ENCODE measurements at regions not wholly inside any gene's neighbourhood (a gene's known extent, or its start where the extent isn't known, plus 50 kb on each side); places are given as distances from the start of the nearest gene placed in this dataset.
A peak's percentile ranks its signal among the peaks of the same experiment; 100 is the strongest.

- Mint-ChIP-seq H3K27ac (no peak overlapping the region), H3K9me3 (no peaks in the 10 kb centered on the region), H3K36me3 (no peaks in the 10 kb centered on the region), H3K27me3 (ENCODE audit: low read depth) (no peaks in the 10 kb centered on the region), H3K4me3 (no peak overlapping the region), H3K4me1 (peaks cover 6% of the 10 kb centered on the region)
- no peak for TF ChIP-seq CTCF (IDR thresholded peaks at IDR 0.05; ENCODE audit: unreplicated experiment)
- no peak for DNase-seq (ENCODE audit: low spot score in 2 of 2, unreplicated experiment in 2 of 2)
These were observed 227.5 kb downstream of the THBS2 start for GRCh38 chr6:169026175-169026574.

GRCh38 chr6:169024047-169024660, 229.5 kb downstream of the THBS2 start:
- Mint-ChIP-seq H3K9me3 (no peaks in the 10 kb centered on the region), H3K4me3 (no peak overlapping the region), H3K4me1 (no peaks in the 10 kb centered on the region), H3K27ac (no peak overlapping the region), H3K27me3 (ENCODE audit: low read depth) (no peaks in the 10 kb centered on the region), H3K36me3 (no peaks in the 10 kb centered on the region)
- no peak for TF ChIP-seq CTCF (IDR thresholded peaks at IDR 0.05; ENCODE audit: unreplicated experiment)
- DNase-seq (ENCODE audit: low spot score in 2 of 2, unreplicated experiment in 2 of 2) = no peak

- H3K27ac Mint-ChIP-seq = peak overlapping the region; percentile 53
- no peak for TF ChIP-seq CTCF (IDR thresholded peaks at IDR 0.05; ENCODE audit: unreplicated experiment)
- H3K4me1 Mint-ChIP-seq = no peaks in the 10 kb centered on the region
- no peaks in the 10 kb centered on the region for H3K9me3 Mint-ChIP-seq
- no peak overlapping the region for H3K4me3 Mint-ChIP-seq
- no peaks in the 10 kb centered on the region for H3K27me3 Mint-ChIP-seq (ENCODE audit: low read depth)
- no peak for DNase-seq (ENCODE audit: low spot score in 2 of 2, unreplicated experiment in 2 of 2)
- H3K36me3 Mint-ChIP-seq = no peaks in the 10 kb centered on the region
These were observed 230.3 kb downstream of the THBS2 start for GRCh38 chr6:169023161-169023874.

- H3K27ac Mint-ChIP-seq = no peak overlapping the region
- H3K4me3 Mint-ChIP-seq = no peak overlapping the region
- no peaks in the 10 kb centered on the region for H3K27me3 Mint-ChIP-seq (ENCODE audit: low read depth)
- no peaks in the 10 kb centered on the region for H3K36me3 Mint-ChIP-seq
- DNase-seq (ENCODE audit: low spot score in 2 of 2, unreplicated experiment in 2 of 2) = no peak
- peaks cover 6% of the 10 kb centered on the region for H3K9me3 Mint-ChIP-seq
- H3K4me1 Mint-ChIP-seq = no peaks in the 10 kb centered on the region
- no peak for TF ChIP-seq CTCF (IDR thresholded peaks at IDR 0.05; ENCODE audit: unreplicated experiment)
These were observed 231.6 kb downstream of the THBS2 start for GRCh38 chr6:169022079-169022478.

- Mint-ChIP-seq H3K4me3 (no peak overlapping the region), H3K27me3 (ENCODE audit: low read depth) (no peaks in the 10 kb centered on the region), H3K9me3 (peaks cover 18% of the 10 kb centered on the region), H3K4me1 (no peaks in the 10 kb centered on the region), H3K36me3 (peaks cover 2% of the 10 kb centered on the region), H3K27ac (no peak overlapping the region)
- no peak for DNase-seq (ENCODE audit: low spot score in 2 of 2, unreplicated experiment in 2 of 2)
- no peak for TF ChIP-seq CTCF (IDR thresholded peaks at IDR 0.05; ENCODE audit: unreplicated experiment)
These were observed 232.8 kb downstream of the THBS2 start for GRCh38 chr6:169020821-169021220.
